ENCODE measurements at regions not wholly inside any gene's neighbourhood (a gene's known extent, or its start where the extent isn't known, plus 50 kb on each side); places are given as distances from the start of the nearest gene placed in this dataset.
"Not testable (repeated sequence)": the region's sequence is repeated elsewhere in the genome, so short reads cannot be mapped to it uniquely, and the experiment has no call there.

- H3K4me3 ChIP-seq (ENCODE audit: low read length in 3 of 3), result no peak overlapping the region
- H3K27me3 ChIP-seq (ENCODE audit: control insufficient read depth in 3 of 3, insufficient read depth in 3 of 3, low read length in 3 of 3), result no peaks in the 10 kb centered on the region
- no peaks in the 10 kb centered on the region for H3K4me1 ChIP-seq (ENCODE audit: control insufficient read depth in 3 of 3, insufficient read depth in 3 of 3, low read length in 3 of 3)
- H3K36me3 ChIP-seq (ENCODE audit: control insufficient read depth in 3 of 3, insufficient read depth in 3 of 3, low read length in 3 of 3), result no peaks in the 10 kb centered on the region
- no peak overlapping the region for H3K9ac ChIP-seq (ENCODE audit: low read depth in 1 of 3, low read length in 3 of 3)
- H3K27ac ChIP-seq (ENCODE audit: low read depth, low read length), result no peak overlapping the region
- H3K9me3 ChIP-seq (ENCODE audit: control insufficient read depth in 3 of 3, low read length in 3 of 3), result no peaks in the 10 kb centered on the region
Measured at GRCh38 chr1:65541865-65542264, 121.4 kb downstream of the LEPR start.

DNA sequence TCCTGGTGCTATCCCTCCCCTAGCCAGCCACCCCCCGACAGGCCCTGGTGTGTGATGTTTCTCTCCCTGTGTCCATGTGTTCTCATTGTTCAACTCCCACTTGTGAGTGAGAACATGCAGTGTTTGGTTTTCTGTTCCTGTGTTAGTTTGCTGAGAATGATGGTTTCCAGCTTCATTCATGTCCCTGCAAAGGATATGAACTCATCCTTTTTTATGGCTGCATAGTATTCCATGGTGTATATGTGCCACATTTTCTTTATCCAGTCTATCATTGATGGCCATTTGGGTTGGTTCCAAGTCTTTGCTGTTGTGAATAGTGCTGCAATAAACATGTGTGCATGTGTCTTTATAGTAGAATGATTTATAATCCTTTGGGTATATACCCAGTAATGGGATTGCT is 122.1 kb downstream of the LEPR start:
- not testable (repeated sequence) for H3K4me3 ChIP-seq (ENCODE audit: low read length in 3 of 3); H3K27me3 ChIP-seq (ENCODE audit: control insufficient read depth in 3 of 3, insufficient read depth in 3 of 3, low read length in 3 of 3); H3K4me1 ChIP-seq (ENCODE audit: control insufficient read depth in 3 of 3, insufficient read depth in 3 of 3, low read length in 3 of 3); H3K9ac ChIP-seq (ENCODE audit: low read depth in 1 of 3, low read length in 3 of 3); H3K9me3 ChIP-seq (ENCODE audit: control insufficient read depth in 3 of 3, low read length in 3 of 3); H3K36me3 ChIP-seq (ENCODE audit: control insufficient read depth in 3 of 3, insufficient read depth in 3 of 3, low read length in 3 of 3); H3K27ac ChIP-seq (ENCODE audit: low read depth, low read length)

GRCh38 chr1:65550306-65551010 is 130.0 kb downstream of the LEPR start:
- H3K27ac ChIP-seq (ENCODE audit: low read depth, low read length); H3K36me3 ChIP-seq (ENCODE audit: control insufficient read depth in 3 of 3, insufficient read depth in 3 of 3, low read length in 3 of 3); H3K4me1 ChIP-seq (ENCODE audit: control insufficient read depth in 3 of 3, insufficient read depth in 3 of 3, low read length in 3 of 3); H3K4me3 ChIP-seq (ENCODE audit: low read length in 3 of 3); H3K9me3 ChIP-seq (ENCODE audit: control insufficient read depth in 3 of 3, low read length in 3 of 3); H3K27me3 ChIP-seq (ENCODE audit: control insufficient read depth in 3 of 3, insufficient read depth in 3 of 3, low read length in 3 of 3); H3K9ac ChIP-seq (ENCODE audit: low read depth in 1 of 3, low read length in 3 of 3): not testable (repeated sequence)

DNA sequence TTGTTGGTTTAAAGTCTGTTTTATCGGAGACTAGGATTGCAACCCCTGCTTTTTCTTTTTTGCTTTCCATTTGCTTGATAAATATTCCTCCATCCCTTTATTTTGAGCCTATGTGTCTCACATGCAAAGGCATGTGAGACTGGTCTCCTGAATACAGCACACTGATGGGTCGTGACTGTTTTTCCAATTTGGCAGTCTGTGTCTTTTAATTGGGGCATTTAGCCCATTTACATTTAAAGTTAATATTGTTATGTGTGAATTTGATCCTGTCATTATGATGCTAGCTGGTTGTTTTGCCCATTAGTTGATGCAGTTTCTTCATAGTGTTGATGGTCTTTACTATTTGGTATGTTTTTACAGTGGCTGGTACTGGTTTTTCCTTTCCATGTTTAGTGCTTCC is 132.0 kb downstream of the LEPR start:
- H3K4me1 ChIP-seq (ENCODE audit: control insufficient read depth in 3 of 3, insufficient read depth in 3 of 3, low read length in 3 of 3); H3K36me3 ChIP-seq (ENCODE audit: control insufficient read depth in 3 of 3, insufficient read depth in 3 of 3, low read length in 3 of 3); H3K9ac ChIP-seq (ENCODE audit: low read depth in 1 of 3, low read length in 3 of 3); H3K4me3 ChIP-seq (ENCODE audit: low read length in 3 of 3); H3K27ac ChIP-seq (ENCODE audit: low read depth, low read length); H3K9me3 ChIP-seq (ENCODE audit: control insufficient read depth in 3 of 3, low read length in 3 of 3); H3K27me3 ChIP-seq (ENCODE audit: control insufficient read depth in 3 of 3, insufficient read depth in 3 of 3, low read length in 3 of 3): not testable (repeated sequence)

- not testable (repeated sequence) for H3K9me3 ChIP-seq (ENCODE audit: control insufficient read depth in 3 of 3, low read length in 3 of 3); H3K4me3 ChIP-seq (ENCODE audit: low read length in 3 of 3); H3K4me1 ChIP-seq (ENCODE audit: control insufficient read depth in 3 of 3, insufficient read depth in 3 of 3, low read length in 3 of 3); H3K36me3 ChIP-seq (ENCODE audit: control insufficient read depth in 3 of 3, insufficient read depth in 3 of 3, low read length in 3 of 3); H3K27me3 ChIP-seq (ENCODE audit: control insufficient read depth in 3 of 3, insufficient read depth in 3 of 3, low read length in 3 of 3); H3K27ac ChIP-seq (ENCODE audit: low read depth, low read length); H3K9ac ChIP-seq (ENCODE audit: low read depth in 1 of 3, low read length in 3 of 3)
Measured at GRCh38 chr1:65554086-65554764, 133.8 kb downstream of the LEPR start.

GRCh38 chr1:65554829-65555228 is 134.4 kb downstream of the LEPR start:
- Histone ChIP-seq H3K9ac (ENCODE audit: low read depth in 1 of 3, low read length in 3 of 3) (no peak overlapping the region), H3K4me1 (ENCODE audit: control insufficient read depth in 3 of 3, insufficient read depth in 3 of 3, low read length in 3 of 3) (no peaks in the 10 kb centered on the region), H3K27ac (ENCODE audit: low read depth, low read length) (no peak overlapping the region), H3K4me3 (ENCODE audit: low read length in 3 of 3) (no peak overlapping the region), H3K36me3 (ENCODE audit: control insufficient read depth in 3 of 3, insufficient read depth in 3 of 3, low read length in 3 of 3) (peaks cover 0 to 2% (median 0%) of the 10 kb centered on the region in 3 donors), H3K27me3 (ENCODE audit: control insufficient read depth in 3 of 3, insufficient read depth in 3 of 3, low read length in 3 of 3) (no peaks in the 10 kb centered on the region), H3K9me3 (ENCODE audit: control insufficient read depth in 3 of 3, low read length in 3 of 3) (peaks cover 0 to 2% (median 0%) of the 10 kb centered on the region in 3 donors)

DNA sequence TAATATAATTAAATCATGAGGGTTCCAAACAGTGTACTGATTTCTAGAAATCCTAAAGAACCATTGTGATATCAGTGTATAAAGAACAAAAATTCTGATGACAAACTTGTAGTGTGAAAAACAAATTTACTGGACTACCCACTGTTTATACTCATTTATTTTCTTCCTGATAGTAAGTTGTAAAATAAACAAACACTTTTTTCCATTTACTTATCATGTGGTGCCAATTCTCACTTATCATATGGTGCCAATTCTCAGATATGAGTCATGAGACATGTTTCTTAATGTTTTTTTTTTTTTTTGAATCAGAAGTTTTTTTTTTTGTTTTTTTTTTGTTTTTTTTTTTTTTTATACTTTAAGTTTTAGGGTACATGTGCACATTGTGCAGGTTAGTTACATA is 137.7 kb downstream of the LEPR start:
- Histone ChIP-seq H3K36me3 (ENCODE audit: control insufficient read depth in 3 of 3, insufficient read depth in 3 of 3, low read length in 3 of 3) (peaks cover 0 to 2% (median 0%) of the 10 kb centered on the region in 3 donors), H3K27ac (ENCODE audit: low read depth, low read length) (no peak overlapping the region), H3K9ac (ENCODE audit: low read depth in 1 of 3, low read length in 3 of 3) (no peak overlapping the region), H3K9me3 (ENCODE audit: control insufficient read depth in 3 of 3, low read length in 3 of 3) (peaks cover 0 to 2% (median 0%) of the 10 kb centered on the region in 3 donors), H3K4me3 (ENCODE audit: low read length in 3 of 3) (no peak overlapping the region), H3K4me1 (ENCODE audit: control insufficient read depth in 3 of 3, insufficient read depth in 3 of 3, low read length in 3 of 3) (no peaks in the 10 kb centered on the region), H3K27me3 (ENCODE audit: control insufficient read depth in 3 of 3, insufficient read depth in 3 of 3, low read length in 3 of 3) (no peaks in the 10 kb centered on the region)

GRCh38 chr1:65564493-65564892 is 144.0 kb downstream of the LEPR start:
- Histone ChIP-seq H3K27ac (ENCODE audit: low read depth, low read length) (no peak overlapping the region), H3K36me3 (ENCODE audit: control insufficient read depth in 3 of 3, insufficient read depth in 3 of 3, low read length in 3 of 3) (peaks cover 0 to 2% (median 0%) of the 10 kb centered on the region in 3 donors), H3K4me3 (ENCODE audit: low read length in 3 of 3) (no peak overlapping the region), H3K27me3 (ENCODE audit: control insufficient read depth in 3 of 3, insufficient read depth in 3 of 3, low read length in 3 of 3) (no peaks in the 10 kb centered on the region), H3K4me1 (ENCODE audit: control insufficient read depth in 3 of 3, insufficient read depth in 3 of 3, low read length in 3 of 3) (no peaks in the 10 kb centered on the region), H3K9ac (ENCODE audit: low read depth in 1 of 3, low read length in 3 of 3) (no peak overlapping the region), H3K9me3 (ENCODE audit: control insufficient read depth in 3 of 3, low read length in 3 of 3) (peaks cover 0 to 2% (median 0%) of the 10 kb centered on the region in 3 donors)

- Histone ChIP-seq H3K4me1 (ENCODE audit: control insufficient read depth in 3 of 3, insufficient read depth in 3 of 3, low read length in 3 of 3) (no peaks in the 10 kb centered on the region), H3K9me3 (ENCODE audit: control insufficient read depth in 3 of 3, low read length in 3 of 3) (peaks cover 0 to 2% (median 0%) of the 10 kb centered on the region in 3 donors), H3K36me3 (ENCODE audit: control insufficient read depth in 3 of 3, insufficient read depth in 3 of 3, low read length in 3 of 3) (peaks cover 0 to 2% (median 0%) of the 10 kb centered on the region in 3 donors), H3K27ac (ENCODE audit: low read depth, low read length) (no peak overlapping the region), H3K27me3 (ENCODE audit: control insufficient read depth in 3 of 3, insufficient read depth in 3 of 3, low read length in 3 of 3) (no peaks in the 10 kb centered on the region), H3K4me3 (ENCODE audit: low read length in 3 of 3) (no peak overlapping the region), H3K9ac (ENCODE audit: low read depth in 1 of 3, low read length in 3 of 3) (no peak overlapping the region)
Measured at GRCh38 chr1:65568285-65568684, 147.8 kb downstream of the LEPR start.

DNA sequence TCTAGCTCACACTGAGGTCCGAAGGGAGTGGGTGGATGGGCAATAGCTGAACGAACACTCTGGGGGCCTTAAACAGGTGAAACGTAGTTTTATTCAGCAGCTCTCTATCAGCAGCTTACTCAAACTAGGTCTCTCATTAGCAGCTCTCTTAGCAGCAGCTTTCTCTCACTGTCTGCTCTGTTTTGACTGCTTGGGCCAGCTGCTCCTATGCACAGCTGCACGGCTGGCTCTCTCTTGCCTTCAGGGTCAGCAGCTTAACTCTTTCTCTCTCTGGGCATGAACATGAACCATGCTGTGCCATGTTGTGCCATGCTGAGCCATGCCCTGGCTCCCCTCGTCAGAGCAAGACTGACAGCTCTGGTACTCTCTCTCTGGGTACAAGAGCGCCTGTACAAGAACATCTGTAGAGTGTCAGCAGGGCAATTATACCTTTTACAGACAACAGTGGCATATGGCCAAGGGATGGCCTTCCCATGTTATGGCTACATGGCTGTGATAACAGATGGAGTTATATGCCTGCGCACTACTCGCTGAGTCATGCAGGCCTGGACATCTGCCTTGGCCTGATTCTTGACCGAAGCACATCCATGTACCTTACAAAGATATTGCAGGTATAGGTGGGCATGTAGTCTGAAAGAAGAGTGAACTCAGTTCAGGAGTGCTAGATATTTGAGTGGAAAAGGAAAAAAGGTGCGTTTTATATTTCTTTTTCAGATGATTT is 152.4 kb downstream of the LEPR start:
- Histone ChIP-seq H3K4me1 (ENCODE audit: control insufficient read depth in 3 of 3, insufficient read depth in 3 of 3, low read length in 3 of 3) (no peaks in the 10 kb centered on the region), H3K9ac (ENCODE audit: low read depth in 1 of 3, low read length in 3 of 3) (no peak overlapping the region), H3K27ac (ENCODE audit: low read depth, low read length) (no peak overlapping the region), H3K27me3 (ENCODE audit: control insufficient read depth in 3 of 3, insufficient read depth in 3 of 3, low read length in 3 of 3) (no peaks in the 10 kb centered on the region), H3K9me3 (ENCODE audit: control insufficient read depth in 3 of 3, low read length in 3 of 3) (peaks cover 0 to 2% (median 0%) of the 10 kb centered on the region in 3 donors), H3K36me3 (ENCODE audit: control insufficient read depth in 3 of 3, insufficient read depth in 3 of 3, low read length in 3 of 3) (peaks cover 0 to 9% (median 2%) of the 10 kb centered on the region in 3 donors), H3K4me3 (ENCODE audit: low read length in 3 of 3) (no peak overlapping the region)
